ENCODE measurements at regions not wholly inside any gene's neighbourhood (a gene's known extent, or its start where the extent isn't known, plus 50 kb on each side); places are given as distances from the start of the nearest gene placed in this dataset.
"Not testable (repeated sequence)": the region's sequence is repeated elsewhere in the genome, so short reads cannot be mapped to it uniquely, and the experiment has no call there.

GRCh38 chr10:81728692-81729091, 146.3 kb upstream of the NRG3 start:
- no peak for DNase-seq

- no peak for DNase-seq
These were observed 144.1 kb upstream of the NRG3 start for GRCh38 chr10:81730891-81731290.

- no peak for DNase-seq
These were observed 141.5 kb upstream of the NRG3 start for GRCh38 chr10:81733542-81733941.

DNA sequence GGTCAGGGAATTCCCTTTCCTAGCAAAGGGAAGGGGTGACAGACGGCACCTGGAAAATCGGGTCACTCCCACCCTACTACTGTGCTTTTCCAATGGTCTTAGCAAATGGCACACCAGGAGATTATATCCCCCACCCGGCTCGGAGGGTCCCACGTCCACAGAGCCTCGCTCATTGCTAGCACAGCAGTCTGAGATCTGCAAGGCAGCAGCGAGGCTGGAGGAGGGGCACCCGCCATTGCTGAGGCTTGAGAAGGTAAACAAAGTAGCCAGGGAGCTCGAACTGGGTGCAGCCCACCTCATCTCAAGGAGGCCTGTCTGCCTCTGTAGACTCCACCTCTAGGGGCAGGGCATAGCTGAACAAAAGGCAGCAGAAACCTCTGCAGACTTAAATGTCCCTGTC, 139.8 kb upstream of the NRG3 start:
- not testable (repeated sequence) for DNase-seq

DNA sequence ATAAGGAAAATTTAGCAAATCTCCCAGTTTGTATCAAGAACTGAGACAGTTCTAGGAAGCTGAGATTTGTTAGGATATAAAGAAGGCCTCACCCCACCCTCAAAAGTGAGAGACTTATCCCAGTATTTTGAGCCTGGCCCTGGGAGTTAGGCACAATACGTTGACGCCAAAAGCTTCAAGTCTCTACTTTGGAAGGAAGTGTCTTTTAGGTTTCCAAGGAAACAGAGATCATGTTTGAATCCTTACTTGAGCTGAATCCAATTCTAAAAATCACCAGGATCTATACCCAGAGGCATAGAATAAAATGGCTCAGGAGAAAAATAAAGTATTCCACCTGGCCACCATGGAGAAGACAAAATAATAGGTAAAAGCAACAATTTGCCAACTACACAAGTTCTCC, 115.9 kb upstream of the NRG3 start:
- DNase-seq: no peak

GRCh38 chr10:81784111-81784597, 90.8 kb upstream of the NRG3 start:
- DNase-seq: no peak

GRCh38 chr10:81792729-81793128, 82.3 kb upstream of the NRG3 start:
- no peak for DNase-seq

GRCh38 chr10:81806842-81807241, 68.2 kb upstream of the NRG3 start:
- DNase-seq: no peak

- DNase-seq: no peak
These were observed 60.2 kb upstream of the NRG3 start for GRCh38 chr10:81814842-81815241.

- DNase-seq: no peak
These were observed 57.3 kb upstream of the NRG3 start for GRCh38 chr10:81817596-81818170.

DNA sequence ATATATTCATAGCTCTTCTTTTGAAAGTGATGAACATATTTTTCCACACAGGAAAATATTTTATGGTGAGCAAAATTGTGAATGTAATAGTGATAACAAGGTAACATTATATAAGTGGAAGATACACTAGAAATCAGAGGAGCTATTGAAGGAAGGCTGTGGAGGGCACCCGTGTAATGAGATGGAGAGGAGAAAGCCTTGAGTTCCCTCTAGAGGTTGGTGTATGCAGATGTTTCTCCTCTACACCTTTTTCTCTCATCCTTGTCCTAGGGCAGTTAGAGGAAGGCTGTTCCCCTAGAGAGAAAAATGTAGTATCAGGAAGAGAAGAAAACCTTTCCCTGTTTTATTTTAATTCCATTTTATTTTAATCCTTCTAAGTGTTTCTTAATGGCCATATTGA, 54.6 kb upstream of the NRG3 start:
- no peak for DNase-seq
